ENCODE measurements at regions not wholly inside any gene's neighbourhood (a gene's known extent, or its start where the extent isn't known, plus 50 kb on each side); places are given as distances from the start of the nearest gene placed in this dataset.
"Not testable (repeated sequence)": the region's sequence is repeated elsewhere in the genome, so short reads cannot be mapped to it uniquely, and the experiment has no call there.

DNA sequence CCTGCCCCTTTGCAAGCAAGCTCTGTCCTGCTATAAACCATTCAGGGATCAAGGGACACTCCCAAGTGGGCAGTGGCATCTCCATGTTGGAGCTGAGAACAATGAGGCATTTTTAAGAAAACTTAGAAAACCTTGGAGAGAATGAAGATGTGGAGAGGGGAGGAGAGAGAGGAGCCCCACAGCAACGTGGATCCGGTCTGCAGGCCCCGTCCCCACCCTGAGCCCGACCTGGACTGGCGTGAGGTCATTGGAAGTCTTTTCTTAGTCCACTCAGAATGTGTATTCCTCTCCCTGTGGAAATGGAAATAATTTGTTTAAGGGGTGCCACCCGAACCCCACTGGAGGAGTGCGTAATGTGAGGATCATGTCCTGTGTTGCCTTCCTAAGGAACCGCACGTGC, 328.0 kb upstream of the COX7C start:
- TF ChIP-seq, protein P1, sequence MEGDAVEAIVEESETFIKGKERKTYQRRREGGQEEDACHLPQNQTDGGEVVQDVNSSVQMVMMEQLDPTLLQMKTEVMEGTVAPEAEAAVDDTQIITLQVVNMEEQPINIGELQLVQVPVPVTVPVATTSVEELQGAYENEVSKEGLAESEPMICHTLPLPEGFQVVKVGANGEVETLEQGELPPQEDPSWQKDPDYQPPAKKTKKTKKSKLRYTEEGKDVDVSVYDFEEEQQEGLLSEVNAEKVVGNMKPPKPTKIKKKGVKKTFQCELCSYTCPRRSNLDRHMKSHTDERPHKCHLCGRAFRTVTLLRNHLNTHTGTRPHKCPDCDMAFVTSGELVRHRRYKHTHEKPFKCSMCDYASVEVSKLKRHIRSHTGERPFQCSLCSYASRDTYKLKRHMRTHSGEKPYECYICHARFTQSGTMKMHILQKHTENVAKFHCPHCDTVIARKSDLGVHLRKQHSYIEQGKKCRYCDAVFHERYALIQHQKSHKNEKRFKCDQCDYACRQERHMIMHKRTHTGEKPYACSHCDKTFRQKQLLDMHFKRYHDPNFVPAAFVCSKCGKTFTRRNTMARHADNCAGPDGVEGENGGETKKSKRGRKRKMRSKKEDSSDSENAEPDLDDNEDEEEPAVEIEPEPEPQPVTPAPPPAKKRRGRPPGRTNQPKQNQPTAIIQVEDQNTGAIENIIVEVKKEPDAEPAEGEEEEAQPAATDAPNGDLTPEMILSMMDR (IDR thresholded peaks at IDR 0.05) = not testable (repeated sequence)
- TF ChIP-seq POLR2A (IDR thresholded peaks at IDR 0.05) = not testable (repeated sequence)
